UCSD-AML1 (cell line): ENCODE measurements at regions not wholly inside any gene's neighbourhood (a gene's known extent, or its start where the extent isn't known, plus 50 kb on each side); places are given as distances from the start of the nearest gene placed in this dataset.

ENCODE experiments used
- DNase-seq: peaks from one replicate; lab custom pipeline; 2025; ENCODE audit not compliant: unreplicated experiment; lab: John Stamatoyannopoulos, UW

DNA sequence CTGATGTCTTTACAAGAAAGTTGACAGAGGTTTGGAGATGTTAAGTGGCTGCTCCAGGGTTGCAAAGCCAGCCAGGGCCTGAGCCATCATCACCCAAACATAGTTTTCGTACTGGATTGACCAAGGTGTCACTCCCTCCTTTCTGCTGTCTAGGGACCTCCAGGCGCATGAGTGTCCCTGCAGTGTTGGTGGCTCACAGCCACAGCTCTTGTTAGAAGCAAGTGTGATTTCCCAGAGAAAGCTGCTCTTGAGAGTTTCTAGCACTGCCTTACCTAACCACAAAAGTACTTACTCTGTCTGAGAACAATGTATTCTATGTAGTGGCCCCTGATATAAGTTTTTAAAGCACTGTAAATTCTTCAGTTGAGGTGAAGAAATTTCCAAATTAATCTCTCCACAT, 144.1 kb downstream of the SOX2 start:
- DNase-seq = no peak

DNA sequence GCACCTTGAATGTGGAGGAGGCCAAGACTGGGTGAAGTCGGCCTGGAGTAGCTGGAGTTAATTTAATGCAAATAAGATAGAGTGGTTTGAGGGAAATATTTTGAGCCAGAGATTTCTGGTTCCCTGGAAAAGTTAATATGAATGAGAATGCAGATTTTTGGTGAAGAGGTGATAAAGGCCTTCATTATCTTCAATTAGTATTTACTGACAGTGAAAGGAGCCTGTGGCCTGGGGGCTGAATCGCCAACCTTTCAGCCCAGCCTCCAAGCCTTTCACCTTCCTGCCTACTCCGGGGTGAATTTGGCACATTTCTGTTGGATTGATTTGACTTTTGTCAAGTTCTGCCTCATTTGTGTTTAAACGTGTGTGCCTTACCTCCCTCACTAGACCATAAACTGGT, 147.8 kb downstream of the SOX2 start:
- DNase-seq = no peak

DNA sequence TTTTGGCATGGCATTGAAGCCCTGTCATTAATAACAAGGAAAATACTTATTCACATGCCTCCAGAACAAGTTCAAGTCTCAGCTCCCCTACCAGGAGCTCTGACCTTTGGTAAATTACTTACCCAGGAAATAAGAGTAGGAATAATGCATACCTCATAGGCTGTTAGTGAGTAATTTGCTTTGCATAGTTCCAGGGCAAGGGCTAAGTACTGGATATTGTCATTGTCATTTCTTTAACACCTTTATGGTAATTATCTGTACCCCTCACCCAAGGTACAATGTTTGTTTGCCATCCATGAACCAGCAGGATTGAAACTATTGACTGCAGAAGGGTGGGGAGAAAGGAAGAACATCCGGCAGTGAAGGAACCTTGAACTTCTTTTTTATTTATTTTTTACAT, 148.5 kb downstream of the SOX2 start:
- DNase-seq = no peak

DNA sequence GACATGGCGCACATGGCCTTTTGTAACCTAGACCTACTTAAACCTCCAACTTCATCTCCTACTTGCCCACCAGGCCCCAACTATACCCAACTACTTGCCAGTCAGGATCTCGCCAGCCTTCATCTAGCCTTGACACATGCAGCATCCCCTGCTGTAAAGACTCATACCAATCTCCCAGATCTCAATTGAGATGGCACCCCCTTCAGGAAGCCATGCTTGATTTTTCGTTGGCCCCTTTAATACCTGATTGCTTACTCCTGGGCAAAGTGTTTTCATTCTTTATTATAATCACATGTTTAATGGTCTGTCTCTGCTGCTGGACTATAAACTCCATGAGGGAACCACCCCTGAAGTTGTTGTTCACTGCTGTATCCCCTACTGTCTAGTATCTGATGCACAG, 150.8 kb downstream of the SOX2 start:
- DNase-seq = no peak

DNA sequence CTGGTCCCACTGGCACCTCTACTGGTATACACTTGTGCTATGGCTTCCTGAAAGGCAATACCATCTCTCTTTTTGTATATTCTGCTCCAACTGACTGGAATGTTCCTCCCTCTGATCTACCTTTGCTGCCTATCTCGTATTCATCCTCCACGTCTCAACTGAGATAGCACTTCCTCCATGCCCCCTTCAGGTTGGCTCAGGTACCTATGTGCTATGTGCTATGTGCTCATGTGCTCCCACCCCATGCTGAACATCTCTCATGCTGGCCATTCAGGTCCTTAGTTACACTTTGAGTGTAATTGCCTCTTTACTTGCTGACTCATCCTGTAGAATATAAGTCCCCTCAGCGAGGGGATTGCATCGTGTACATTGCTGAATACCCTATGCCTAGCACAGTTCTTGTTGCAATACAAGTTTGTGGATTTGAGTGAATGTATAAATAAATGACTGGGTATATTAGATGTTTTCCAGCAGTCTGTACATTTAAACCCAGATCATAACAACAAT, 156.9 kb downstream of the SOX2 start:
- DNase-seq = no peak

DNA sequence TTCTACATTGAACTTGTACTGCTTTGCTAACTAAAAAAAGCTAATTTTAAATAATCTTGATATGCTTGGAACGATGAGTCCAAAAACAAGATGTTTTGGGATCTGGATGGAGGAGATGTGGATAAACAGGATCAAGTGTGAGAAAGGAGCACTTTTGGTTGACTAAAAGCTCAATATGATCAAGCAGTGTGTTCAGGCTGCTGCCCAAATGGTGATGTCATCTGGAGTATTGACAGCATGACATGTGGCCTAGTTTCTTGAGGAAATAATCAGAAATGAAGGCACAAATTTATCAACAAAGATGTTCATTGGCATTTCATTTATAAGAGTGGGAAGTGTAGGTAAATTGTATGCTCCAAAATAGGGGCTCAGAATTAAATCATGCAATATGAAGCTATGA, 161.2 kb downstream of the SOX2 start:
- no peak for DNase-seq

DNA sequence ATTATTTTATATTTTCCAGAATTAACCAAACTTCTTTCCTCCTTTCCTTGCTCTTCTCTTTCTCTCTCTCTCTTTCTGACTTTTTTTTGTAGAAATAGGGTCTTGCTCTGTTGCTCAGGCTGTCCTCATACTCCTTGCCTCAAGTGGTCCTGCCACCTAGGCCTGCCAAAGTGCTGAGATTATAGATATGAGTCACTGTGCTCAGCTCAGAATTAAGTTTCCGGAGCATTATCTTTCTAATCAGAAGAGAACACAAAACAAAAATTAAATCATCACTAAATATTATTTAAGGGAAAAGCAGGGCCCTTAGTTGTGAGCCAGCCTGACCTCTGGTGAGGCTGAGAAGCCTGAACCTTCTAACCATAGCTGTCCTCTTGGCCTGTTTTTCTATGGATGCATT, 168.2 kb downstream of the SOX2 start:
- no peak for DNase-seq

DNA sequence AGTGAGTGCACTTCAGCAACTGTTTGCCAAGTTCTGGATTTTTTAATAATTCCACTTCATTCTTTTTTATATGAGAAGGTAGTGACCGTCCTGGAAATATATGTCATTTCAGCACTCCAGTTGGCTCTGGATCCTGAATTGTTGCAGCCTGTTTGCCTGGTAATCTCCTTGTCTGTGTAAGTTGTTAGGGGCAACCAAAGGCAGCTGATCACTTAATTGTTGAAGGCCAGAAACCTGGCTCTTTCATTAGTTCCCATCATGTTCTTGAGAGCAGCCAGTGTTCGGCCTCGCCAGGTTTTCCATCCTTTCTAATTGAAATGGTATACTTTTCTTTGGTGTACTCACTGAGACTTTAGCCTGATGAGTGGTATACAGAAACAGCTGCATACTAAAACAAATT, 168.6 kb downstream of the SOX2 start:
- no peak for DNase-seq

DNA sequence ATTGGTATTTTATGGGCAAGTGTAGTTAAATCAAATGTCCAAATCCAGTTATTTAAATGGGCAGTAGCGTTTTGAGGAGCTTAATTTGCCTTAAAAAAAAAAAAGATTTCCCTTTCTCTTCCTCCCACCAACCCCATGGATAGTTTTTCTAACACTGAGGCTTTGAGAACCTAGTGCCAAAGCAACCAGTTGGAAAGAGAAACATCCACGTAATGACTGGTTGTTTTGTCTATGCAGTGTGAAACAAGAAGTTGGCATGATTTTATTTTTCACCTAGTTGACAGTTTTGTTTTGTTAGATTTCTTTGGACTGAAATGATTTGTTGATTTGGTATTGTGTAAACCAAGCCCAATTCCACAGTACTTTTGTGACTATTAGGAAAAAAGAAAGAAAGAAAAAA, 170.0 kb downstream of the SOX2 start:
- no peak for DNase-seq

DNA sequence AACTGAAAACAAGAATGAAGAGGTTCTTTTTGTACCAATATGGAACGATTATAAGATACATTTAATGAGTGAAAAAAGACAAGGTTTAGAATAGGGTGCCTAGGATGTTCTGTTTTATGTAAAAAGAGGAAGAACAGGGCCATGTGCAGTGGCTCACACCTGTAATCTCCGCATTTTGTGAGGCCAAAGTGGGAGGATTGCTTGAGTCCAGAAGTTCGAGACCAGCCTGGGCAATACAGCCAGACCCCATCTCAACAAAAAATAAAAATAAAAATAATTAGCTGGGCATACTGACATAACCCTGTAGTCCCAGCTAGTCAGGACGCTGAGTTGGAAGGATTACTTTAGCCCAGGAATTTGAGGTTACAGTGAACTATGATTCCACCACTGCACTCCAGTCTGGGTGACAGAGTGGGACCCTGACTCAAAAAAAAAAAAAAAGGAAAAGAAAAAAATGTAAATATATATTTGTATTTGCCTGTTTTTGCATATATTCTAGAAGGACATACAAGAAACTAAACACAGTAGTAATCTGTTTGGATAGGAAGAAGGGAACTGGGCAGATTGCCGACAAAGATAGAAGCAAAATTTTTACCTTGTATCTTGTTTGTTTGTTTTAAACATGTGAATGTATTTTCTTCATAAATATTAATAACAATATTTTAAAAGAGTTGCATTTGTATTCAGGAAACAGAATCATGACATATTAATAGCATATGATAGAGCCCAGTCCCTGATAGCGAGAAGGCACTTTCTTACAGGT, 174.3 kb downstream of the SOX2 start:
- no peak for DNase-seq

DNA sequence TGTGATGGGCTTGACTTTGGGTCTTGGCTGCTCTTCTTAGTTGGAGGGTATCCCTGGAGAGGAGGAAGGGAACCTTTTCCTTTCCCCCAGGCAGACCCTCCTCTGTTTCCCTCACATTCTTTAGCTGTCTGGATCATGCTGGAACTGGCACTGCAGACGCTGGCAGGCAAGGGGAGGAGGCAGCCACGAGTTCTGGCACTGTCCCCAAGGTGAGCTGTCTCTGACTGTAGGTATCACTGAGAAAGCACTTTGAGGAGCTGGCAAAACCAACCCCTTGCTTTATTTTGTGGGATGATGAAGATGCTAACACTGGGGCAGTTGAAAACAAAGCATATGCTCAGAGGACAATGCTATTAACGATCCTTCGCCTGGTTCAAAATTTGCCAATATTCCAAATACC, 175.0 kb downstream of the SOX2 start:
- DNase-seq = no peak

DNA sequence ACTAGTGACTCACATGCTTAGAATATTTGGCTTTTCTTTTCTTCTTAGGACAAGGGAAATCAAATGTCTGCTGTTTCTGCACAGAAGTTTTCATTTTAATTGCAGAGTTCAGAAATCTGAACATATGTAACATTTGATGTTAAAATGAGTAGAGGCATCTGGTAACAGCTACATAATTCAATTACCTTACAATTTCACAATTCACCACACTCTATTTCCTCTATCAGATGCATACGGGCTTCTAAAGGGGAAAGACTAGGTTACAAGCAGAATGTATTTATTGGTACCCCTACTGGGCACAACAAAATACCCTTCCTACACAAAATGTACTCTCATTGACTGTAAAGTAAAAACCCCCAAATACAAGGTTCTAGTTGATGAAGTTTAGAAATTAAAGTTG, 176.0 kb downstream of the SOX2 start:
- DNase-seq = no peak

DNA sequence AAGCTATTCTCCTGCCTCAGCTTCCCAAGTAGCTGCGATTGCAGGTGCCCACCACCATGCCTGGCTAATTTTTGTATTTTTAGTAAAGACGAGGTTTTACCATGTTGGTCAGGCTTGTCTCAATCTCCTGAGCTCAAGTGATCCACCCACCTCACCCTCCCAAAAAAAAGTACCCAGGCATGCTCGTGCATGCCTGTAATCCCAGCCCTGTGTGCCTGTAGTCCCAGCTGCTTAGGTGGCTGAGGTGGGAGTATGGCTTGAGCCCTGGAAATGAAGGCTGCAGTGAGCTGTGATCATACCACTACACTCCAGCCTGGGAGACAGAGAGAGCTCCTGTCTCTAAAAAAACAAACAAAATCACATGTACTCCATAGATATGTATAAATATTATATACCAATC, 176.5 kb downstream of the SOX2 start:
- no peak for DNase-seq

DNA sequence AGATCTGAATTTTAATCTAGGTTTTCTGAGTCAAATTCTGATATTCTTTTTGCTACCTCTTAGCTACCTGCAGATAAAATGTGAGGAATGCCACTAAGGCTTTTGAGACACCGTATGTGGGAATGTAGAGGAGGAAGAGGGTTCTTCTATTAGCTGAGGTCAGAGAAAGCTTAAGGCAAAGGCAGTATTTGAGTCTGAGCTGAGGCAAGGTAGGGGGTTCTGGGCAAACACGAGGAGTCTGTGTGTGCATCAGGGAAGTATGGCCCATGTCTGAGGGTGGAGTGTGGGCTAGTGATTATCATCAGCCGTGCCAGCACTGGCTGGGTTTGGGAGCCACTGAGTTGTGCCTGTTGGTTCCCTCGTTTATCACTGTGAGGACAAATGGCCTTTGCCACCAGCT, 181.1 kb downstream of the SOX2 start:
- no peak for DNase-seq

DNA sequence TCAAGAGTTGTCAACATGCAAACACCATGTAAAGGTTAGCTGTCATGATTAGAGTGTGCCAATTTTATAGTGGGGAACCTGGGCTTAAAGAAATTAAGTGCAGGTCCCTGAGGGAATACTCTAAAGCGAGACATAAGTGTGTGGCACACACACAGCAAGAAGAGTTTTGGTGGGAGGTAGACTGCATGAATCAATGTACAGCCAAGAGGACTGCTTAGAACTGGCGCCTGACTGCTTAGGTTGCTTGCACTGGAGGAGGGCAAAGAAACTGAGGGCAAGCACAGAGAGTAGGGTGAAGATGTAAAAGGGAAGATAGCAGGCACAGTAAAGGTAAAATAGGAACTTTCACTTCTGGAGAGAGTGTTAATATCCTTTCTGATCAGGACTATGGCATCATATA, 184.9 kb downstream of the SOX2 start:
- no peak for DNase-seq

DNA sequence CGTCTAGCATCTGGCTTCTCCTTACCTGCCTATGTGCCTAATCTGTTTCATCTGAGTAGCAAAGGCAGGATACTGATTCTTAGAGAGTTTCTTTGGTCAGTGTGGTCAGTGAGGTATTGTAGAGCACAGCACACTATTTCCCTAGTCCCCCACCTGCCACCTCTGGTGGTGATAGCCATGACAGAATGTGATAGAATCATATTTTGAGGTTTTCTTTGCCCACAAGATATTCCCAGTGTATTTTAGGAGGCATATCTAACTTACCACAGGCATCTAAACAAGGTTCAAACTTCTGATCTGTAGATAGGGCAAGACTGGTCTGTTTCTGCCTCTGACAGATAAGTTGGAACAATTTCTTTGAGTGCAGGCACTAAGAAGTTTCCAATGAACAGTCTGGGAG, 188.0 kb downstream of the SOX2 start:
- no peak for DNase-seq

DNA sequence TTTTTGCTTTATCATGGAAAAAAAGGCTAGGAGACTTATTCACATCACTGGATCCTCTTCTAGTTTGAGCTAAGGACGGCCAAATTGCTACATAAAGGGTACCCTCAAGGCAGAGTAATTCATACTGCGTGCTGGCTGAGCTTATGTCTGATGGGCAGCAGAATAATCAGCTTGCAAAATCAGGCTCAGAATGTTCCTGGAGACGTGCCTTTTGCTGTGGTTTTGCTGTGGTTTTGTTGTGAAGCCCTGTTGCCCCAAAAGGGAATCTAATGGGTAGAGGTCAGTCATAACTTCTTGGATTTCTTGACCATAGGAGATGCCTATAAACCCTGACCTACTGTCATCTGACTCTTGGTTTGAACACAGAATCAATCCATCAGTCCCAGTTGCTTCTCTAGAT, 189.9 kb downstream of the SOX2 start:
- DNase-seq = no peak

DNA sequence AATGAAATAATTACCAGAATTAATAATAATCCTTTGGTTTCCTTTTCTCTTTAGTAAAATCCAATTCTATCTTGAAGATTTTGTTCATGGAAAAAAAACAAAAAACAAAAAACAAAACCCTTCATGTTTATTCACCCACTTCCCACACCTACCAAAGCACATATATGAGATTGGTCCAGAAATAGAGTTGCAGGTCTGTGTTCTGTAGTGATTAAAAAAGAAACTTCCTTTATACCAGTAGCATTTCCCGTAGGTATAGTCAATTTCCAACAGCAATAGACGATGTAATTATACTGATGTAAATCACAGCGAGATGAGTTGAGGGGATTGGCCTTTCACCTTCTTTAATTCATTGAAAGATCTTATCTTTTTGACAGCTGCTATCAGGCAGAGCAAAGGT, 194.6 kb downstream of the SOX2 start:
- no peak for DNase-seq

DNA sequence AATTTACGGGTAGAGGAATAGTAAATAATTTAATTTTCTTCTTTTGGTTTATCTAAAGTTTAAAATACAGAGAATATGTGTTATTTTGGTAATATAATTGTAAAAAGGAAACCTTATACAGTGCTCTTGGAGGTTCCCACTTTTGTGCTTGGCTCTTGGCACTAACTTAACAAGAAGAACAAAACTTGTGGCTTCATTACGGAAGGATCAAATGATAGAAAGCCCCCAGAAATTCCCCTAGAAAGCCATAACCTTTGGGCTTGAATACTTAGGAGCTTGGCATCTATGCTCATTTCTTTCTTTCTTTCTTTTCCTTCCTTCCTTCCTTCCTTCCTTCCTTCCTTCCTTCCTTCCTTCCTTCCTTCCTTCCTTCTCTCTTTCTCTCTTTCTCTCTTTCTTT, 197.5 kb downstream of the SOX2 start:
- no peak for DNase-seq

DNA sequence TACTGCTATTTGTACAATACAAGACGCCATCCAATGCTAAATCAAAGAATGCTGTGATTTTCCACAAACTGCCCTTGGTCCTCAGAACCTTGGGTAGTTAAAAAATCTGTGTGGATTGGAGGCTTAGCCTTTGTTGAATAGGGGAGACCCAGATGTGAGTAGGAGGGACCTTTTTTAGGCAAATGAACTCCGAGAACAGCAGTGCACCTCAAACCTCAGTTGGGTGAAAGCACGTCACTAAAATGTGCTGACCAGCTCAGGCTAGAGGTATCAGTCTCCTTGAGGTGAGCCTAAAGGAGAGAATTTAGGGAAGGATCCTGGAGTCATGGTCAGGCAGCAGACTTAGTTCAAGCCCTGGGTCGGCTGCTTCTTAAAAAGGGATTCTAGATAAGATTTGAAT, 200.7 kb downstream of the SOX2 start:
- no peak for DNase-seq

DNA sequence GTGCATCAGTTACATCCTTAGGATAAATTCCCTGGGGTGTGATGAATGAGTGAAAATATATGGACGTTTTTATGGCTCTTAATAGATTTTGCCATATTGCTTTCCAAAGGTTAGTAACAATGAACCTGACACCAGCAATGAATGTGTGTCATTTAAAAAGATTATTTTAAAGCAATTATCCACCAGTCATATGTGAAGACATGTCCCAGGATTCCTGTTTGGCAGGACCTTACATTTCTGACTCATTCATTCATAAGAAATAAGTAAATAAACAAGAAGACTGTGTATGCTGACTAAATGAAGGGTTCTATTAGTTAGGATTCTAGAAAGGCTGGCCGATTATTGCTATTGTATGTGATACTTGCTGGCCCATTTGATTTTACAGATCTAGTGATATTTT, 201.5 kb downstream of the SOX2 start:
- DNase-seq = no peak

DNA sequence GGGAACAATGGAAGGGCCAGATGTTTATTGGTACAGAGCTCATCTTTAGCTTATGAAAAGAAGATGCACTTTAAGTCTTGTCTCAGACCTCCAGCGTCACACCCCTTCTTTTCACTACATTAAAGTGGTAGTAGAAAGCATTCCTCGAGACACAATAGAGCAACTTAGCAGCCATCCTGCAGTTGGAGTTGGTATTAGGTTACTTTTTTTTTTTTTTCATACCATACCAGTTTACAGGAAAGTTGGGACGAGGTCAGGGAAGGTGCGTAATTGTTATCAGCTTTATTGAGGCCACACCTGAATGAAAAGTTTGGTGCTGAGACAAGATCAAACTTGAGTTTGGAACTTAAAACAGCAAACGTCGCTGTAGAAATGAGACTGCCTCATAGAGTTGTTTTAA, 203.8 kb downstream of the SOX2 start:
- DNase-seq = no peak

DNA sequence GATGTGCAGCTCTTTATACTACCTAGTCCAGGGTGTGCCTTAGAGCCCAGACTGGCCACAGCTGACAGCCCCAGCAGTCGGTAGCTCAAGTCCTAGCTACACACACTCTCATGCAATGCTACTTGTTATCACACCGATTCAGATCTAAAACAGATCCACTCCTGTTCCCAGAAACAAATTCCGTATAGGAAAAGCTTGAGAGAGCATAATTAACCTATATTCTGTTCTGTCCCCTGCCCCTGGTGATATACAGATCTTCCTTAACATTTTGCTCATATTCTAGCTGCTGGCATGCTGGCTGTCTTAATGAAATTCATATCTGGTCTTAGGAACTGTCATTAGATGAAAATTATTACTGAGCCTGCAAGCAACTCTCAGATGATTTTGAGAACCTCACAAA, 204.3 kb downstream of the SOX2 start:
- no peak for DNase-seq
